Activated T-cell treated with anti-CD3 and anti-CD28 coated beads for 24 hours (primary cell): ENCODE measurements at regions not wholly inside any gene's neighbourhood (a gene's known extent, or its start where the extent isn't known, plus 50 kb on each side); places are given as distances from the start of the nearest gene placed in this dataset.
"Not testable (repeated sequence)": the region's sequence is repeated elsewhere in the genome, so short reads cannot be mapped to it uniquely, and the experiment has no call there.

Experiments used
- DNase-seq: peaks from one replicate; pipeline ENCODE4 v3.0.0-alpha.2; 2020; ENCODE audit warnings: low read depth

DNA sequence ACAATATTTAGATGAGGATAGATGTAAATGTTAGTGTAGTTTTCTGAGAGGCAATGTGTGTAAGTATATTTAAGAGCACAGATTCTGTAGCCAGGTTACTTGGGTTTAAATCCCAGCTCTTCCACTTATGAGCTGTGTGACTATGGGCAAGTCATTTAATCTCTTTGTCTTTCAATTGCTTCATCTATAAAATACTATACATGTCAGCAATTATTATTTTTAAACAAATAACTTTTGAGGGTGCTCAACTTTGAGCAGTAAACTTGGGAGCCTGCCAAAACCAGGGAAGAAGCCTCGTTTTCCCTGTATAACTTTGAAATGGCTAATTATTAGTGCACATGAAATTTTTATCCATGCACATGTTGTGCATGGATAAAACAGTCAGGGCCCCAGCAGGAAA, 222.8 kb downstream of the FOXD2 start:
- no peak for DNase-seq

DNA sequence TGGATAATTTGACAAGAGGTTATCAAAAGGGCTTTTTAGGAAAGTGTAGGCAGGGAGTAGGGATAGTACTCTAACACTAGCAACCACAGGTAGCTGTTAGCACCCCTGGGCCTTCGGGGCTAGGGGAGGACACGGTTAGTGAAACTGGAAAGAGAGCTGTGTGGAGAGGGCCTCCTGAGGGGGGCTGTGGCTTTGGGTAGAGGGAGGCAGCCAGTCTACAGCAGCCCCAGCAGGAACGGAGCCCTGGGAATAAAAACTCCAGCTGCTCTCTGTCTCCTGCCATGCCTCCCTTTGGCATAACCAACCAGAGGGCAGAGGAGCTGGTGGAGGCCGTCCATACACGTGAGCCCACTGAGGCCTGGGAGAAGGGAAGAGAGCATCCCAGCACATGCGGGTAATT, 223.2 kb downstream of the FOXD2 start:
- no peak for DNase-seq

DNA sequence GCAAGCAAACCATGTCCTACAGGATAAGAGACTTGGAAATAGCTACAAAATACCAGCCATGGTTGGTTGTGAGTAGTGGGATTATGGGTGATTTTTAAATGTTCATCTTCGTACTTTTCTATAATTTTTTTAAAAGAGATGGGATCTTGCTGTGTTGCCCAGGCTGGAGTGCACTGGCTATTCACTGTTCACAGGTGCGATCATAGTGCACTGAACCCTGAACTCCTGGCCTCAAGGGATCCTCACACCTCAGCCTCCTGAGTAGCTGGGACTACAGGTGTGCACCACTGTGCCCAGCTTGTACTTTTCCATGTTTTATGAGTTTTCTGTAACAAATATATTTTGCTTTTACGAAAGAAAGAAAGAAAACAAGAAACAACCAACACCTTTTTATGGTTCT, 224.2 kb downstream of the FOXD2 start:
- no peak for DNase-seq

DNA sequence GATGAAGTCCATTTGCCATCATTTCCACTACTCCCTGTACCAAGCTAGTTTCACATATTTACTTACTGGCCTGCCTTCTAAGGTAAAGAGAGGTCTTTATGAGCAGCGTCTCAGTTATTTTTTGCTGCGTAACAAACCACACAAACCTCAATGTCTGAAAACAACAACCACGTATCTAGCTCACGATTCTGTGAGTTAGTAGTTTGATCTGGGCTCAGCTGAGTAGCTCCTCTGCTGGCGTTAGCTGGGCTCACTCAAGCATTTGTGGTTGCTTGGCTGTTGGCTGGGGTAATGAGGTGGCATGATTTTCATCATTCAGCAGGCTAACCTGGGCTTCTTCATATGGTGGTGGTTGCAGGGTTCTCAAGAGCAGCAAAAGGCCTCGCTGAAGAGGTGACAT, 225.4 kb downstream of the FOXD2 start:
- no peak for DNase-seq

DNA sequence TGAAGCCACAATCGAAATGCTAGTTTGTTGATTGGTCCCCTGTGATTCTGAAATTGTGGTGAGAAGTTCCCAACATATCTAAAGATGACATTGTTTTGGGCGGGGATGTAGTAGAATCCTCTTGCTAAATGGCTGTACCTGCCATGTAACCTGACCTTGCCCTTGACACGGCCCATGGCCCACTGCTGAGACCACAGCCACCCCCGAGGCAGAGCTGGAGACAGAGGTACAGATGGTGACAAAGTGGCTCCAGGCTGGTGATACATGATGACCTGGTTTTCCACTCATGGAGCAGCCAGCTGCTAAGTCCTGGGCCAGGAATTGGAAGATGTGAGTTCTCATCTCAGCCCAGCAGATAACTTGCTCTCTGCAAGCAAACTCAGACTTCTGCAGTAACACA, 226.5 kb downstream of the FOXD2 start:
- DNase-seq: no peak

DNA sequence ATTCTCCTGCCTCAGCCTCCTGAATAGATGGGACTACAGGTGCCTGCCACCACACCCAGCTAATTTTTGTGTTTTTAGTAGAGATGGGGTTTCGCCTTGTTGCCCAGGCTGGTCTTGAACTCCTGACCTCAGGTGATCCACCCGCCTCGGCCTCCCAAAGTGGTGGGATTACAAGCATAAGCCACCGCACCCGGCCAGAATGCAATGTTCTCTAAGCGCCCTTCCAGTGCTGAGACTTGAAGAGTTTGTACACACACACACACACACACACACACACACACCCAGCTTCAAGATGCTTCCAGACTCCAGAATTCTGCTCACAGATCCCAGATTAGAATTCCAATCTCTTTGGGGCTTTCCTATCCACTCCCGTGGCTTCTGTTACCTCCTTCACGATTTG, 227.1 kb downstream of the FOXD2 start:
- DNase-seq: not testable (repeated sequence)

DNA sequence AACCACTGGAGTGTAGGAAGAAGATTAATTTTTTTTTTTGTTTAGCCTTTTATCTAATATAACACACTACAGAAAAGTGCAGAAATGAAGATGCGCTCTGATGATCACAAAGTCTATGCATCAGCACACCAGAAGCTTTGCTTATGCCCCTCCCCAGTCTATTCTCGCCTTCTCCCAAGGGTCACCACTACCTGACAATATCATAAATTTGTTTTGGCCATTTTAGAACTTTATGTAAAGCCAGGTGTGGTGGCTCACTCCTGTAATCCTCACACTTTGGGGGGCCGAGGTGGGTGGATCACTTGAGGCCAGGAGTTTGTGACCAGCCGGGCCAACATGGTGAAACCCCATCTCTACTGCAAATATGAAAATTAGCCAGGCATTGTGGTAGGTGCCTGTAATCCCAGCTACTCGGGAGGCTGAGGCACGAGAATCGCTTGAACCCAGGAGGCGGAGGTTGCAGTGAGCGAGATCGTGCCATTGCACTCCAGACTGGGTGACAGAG, 231.3 kb downstream of the FOXD2 start:
- DNase-seq: no peak

DNA sequence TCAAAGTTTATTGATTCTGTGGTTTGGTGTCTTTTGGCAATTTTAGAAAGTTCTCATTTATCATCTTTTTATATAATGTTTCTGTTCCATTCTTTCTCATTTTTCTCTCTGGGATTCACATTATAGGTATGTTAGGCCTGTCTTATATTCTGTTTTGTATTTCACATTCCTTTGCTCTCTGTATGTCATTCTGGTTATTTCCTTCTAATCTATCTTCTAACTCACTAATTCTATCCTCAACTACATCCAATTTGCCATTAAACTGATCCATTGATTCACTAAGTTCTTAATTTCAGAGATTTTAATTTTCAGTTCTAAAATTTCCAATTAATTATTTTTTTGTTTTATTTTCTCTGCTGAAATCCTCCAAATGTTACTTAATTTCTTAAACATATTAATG, 234.8 kb downstream of the FOXD2 start:
- no peak for DNase-seq

DNA sequence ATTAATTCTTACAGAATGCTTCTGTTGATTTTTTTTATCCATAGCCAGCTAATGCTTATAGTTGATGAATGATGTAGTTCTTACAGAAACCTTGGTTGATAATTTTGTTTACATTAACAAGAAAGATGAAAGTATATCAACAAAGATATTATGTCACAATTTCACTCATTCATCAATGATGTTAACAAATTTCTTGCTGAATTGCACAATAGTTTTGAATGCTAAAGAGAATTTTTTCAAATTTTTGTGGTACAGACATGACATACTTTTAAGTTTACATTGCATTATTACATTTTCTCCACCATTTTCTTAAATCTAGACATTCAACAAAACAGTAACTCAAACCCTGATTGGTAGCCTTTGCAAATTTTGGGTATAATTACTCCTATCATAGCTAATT, 236.3 kb downstream of the FOXD2 start:
- no peak for DNase-seq

DNA sequence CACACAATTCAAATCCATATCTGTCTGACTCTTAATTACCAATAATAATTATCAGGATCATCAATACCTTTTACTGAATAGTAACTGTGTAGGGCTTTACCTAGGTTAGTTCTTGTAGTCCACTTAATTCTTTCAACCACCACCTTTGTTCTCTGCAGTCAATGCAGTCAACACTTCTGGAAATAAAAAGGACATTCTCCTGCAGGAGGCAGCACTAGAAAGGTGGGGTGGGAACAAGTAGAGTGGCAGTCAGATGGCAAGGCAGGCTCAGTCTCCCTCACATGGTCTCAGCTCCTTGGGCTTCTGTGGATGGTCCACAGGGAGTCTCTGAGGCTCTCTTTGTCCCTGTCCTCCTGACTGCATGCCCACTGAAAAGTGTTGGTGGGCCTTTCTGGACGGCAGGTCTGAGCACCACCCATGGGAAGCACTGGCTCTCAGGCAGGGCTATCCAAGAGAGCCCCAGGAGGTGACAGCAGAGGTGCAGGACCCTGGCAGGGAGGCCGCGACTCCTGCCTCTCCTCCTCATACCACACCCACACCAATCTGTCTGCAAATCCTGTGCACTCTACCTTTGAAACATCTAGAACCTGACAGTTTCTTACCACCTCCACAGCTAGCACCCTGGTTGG, 237.3 kb downstream of the FOXD2 start:
- DNase-seq: no peak

DNA sequence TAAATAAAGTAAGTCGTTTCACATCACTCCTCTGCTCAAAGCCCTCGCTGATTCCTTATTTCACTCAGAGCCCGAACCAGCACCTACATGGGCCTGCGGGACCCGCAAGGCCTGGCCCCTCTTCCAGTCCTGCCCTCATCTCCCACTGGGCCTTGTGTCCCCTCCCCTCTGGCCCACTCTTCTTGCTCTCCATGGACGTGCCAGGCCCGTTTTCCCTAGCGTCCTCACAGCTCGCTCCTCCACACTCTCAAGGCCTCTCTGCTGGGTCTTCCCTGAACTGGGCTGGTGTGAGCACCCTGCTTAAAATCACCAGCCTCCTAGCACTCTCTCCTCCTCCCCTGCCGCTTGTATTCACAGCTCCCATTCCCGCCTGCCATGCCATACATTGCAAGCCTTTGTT, 237.9 kb downstream of the FOXD2 start:
- DNase-seq: no peak

DNA sequence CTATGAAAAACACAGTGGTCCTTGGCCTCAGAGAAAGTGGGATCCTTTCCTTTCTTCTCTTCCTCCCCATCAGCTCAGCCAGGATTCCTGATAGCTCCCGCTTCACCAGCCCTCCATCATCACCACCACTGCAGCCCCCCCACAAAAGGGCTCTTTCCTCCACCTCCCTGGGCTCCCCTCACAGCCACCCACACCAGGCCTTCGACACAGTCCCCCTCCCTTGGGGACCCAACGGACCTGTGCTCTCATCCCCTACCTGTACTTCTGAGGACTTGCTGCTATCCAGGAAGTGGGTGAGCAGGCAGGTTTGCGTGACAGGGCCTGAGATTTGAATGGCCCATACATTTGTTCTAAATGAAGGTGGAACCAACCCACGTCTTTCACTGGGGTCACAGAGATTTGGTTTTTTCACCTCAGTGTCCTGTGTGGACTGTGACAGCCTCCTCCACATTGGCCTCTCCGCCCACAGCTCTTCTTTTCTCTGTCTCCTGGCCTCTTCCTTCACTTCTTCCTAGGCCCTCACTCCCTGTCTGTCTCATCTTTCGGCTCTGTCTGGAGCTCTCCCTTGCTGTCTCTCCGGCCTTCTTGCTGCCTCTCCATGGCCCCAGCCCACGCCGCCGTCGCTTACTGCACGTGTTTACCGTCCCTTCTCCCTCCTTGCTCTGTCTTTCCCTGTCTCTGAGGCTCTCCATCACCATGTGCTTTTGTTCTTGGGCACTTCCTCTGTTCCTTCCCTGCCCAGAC, 238.6 kb downstream of the FOXD2 start:
- DNase-seq: no peak

DNA sequence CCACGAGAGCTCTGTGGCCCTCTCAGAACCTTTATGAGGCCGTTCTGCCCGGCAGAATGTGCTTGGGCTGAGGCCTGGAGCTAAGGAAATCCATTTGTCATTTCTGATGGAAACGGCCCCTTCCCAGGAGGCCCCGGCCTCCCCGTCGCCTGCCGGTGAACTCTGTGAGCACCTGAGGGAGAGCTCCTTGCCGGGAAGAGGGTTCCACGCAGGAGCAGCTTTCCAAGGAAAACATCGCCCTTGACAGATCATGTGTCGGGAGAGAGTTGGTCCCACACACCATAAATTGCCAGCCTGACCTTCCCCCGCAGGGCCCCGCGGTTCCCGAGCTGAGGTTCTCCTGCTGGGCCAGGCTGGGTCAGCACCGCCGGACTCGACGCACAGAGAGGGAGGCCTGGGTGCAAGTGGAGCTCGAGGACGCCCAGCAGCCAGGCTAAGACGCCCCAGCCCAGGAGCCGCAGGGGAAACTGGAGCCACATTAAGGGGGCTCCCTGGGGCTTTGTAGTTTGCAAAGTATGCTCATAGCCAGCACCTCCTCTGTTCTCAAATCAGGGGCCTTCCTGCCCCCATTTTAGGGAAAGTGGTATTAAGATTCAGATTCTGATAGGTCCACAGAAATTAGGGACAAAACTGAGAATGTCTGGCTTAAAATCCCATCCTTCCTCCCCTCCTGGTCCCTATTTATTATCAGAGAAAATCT, 239.5 kb downstream of the FOXD2 start:
- DNase-seq: no peak

DNA sequence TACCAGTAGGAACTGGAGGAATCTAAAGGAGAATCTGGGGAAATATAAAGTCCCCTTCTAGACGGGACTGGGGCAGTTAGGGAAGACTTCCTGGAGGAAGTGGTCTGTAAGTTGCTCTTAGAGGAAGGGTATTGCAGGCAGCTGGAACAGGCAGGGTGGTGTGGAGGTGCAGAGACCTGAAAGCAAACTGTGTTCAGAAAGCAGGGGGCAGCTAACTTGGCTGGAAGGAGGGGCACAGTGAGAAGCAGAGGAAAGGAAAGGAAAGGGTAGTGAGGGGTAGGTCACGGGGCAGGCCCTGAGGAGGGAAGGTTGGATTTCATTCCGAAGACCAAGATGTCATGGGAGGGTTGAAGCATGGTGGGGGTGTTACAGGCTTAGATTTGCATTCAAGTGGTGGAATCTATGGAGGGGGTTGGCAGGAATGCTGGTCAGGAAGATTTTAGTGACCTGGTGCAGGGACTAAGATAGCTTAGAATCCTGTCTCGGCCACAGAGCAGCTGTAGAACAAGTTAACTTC, 240.7 kb downstream of the FOXD2 start:
- DNase-seq: no peak

DNA sequence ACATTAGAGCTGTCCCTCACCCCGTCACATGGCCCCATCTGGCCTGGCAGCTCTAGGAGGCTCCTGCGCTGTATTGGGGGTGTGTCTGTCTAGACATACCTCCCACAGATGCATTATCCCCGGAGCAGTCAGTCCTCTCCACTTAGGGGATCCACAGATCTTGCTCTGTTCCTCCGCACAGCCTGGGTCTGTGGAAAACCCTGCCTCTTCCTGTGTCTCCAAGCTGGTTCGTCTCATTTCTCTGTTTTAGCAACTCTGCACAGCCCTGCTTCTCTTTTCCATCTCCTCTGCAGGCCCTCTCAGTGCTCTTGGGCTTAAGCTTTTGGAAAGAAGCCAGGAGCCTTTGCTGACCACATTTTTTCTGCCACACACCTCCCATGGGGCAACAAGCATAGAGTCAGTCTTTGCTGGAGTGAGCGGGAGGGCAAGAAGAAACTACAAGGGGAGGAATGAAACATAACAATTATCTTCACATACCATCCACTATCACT, 241.5 kb downstream of the FOXD2 start:
- no peak for DNase-seq

DNA sequence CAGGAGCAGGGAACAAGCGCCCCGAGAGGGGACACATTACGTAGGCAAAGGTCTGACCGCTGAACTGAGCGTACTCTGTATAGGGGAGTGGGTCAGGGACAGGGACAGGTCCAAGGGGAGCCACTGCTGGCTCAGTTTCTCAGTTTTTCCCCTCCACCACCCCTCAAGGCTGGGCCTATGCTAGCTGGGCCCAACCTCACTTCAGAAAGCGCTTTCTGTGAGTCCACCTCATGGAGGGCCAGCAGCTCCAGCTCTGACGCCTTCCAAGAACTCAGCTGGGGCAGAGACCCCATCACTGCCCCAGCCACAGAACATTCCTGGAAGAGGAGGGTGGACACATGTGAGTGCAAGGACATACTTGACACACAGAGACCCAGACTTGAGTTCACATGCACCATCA, 242.0 kb downstream of the FOXD2 start:
- DNase-seq: no peak

DNA sequence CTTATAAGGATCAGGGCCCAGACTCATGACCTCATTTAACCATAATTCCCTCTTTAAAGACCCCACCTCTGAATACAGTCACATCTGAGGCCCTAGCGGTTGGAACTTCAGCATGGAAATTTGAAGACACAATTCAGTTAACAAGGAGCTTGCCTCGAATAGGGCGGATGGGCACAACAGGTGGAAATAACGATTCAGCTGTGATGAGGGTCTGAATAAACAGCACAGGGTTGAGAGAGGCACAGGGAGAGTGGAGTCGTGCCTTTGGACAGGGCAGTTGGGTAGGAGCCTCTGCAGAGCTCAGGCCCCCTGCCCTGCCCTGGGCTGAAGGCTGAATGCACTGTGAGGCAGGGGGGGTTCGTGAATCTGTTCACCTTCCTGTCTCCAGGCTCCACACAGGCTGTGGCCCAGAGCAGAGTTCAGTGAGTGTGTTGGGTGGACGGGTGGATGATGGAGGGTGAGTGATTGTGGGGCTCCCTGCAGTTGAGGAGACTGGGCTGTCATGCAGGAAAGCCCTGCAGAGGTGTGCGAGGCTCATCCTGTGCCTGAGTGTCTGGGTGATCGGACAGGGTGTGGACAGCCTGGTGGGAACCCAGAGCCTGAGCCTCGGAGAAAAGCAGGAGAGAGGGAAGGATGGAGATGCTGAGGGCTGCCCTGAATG, 243.1 kb downstream of the FOXD2 start:
- no peak for DNase-seq

DNA sequence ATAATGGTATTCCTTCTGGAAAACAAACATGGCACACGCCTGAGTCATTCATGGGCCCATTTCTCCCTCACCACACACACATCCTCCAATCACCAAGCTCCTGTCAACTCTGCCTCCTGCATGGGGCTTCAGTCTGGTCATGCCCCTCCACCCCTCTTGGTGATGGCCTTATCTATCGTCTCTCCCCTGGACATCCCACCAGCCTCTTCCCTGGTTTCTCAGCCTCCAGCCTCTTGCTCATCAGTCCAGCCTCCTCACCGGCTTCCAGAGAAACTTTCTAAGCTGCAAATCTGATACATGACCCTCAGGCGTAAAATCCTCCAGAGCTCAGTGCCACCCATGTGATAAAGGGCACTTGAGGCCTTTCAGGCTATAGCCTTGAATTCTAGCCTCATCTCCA, 243.9 kb downstream of the FOXD2 start:
- no peak for DNase-seq

DNA sequence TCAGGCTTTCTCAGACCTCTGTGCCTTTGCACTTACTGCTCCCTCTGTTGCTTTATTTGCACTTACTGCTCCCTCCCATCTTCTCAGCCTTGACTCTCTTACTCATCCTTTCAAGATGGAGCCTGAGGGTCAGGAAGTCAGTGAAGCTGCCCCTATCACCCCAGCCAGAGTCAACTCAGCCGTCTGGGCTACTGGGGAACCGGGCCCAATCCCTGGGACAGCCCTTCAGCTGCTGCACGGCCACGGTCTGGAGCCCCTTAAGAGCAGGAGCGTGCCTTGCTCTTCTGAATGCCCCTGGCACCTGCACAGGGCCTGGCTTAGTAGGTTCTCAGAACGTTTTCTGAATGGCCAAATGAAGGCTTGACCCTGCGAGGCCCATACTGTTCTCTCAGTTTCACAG, 244.4 kb downstream of the FOXD2 start:
- DNase-seq: no peak

DNA sequence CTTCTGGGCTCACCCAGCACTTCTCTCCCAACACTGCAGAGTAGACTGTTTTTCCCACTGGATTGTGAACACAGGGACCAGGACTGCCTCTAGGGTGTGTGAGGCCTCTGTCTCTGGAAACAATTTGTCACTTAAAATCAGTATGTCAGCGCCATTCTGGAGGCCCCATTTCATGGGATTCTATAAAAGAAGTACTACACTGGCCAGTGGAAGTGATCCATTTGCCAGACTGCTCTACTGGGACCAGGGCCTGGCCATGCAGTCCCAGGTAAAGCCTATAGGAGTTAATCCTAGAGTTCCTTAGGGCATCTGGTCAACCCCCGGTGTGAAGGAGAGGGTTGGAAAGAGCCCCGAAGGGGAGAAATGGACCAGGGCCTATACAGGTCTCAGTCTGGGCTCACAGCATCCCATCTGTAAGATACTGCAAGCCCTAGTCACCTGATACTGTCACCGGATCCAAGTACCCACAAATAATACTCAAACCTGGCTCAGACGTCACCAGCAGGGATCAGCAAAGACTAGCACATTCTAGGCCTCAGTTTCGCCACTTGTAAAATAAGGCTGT, 245.0 kb downstream of the FOXD2 start:
- no peak for DNase-seq

DNA sequence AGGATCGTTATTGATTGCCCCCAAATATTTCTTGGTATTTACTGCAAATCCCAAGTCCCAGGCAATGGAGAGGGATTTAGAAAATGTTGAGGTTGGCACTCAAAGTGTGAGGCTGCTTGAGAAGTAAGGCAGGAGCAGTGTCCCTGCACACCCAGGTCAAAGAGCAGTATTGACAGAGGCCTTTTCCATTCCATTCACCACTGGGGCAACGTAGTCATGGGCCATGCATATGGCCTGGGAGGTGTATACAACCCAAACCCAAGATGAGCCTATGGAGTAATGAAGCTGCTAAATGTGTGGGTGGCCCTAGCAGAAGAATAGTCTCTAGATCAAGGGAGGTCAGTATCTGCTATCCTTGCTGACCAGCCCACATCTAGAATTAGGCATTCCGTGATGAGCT, 245.6 kb downstream of the FOXD2 start:
- DNase-seq: no peak

DNA sequence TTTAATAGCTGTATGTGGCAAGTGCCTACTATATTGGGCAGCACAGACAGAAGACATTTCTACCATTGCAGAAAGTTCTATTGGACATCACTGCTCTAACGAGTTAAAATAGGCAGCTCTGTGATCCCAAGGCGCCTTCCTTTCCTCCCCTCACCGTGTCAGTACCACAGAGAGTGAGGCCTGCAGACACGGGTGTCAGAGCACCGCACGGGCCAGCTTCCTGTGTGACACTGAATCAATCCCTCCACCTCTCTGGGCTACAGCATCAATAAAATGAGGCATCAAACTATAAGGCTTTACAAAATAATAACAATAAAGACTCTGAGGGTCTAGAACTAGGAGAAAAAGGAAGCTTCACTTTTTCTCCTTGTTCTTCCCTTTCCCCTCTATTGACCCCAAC, 246.7 kb downstream of the FOXD2 start:
- DNase-seq: no peak
